ENCODE measurements at regions not wholly inside any gene's neighbourhood (a gene's known extent, or its start where the extent isn't known, plus 50 kb on each side); places are given as distances from the start of the nearest gene placed in this dataset.

GRCh38 chr14:62557416-62557815, 487.8 kb downstream of the KCNH5 start:
- no peak for TF ChIP-seq CTCF (IDR thresholded peaks at IDR 0.05)
- no peak overlapping the region for H3K27ac ChIP-seq
- no peaks in the 10 kb centered on the region for H3K4me1 ChIP-seq
- no peak for ATAC-seq
- H3K27me3 ChIP-seq = no peaks in the 10 kb centered on the region
- DNase-seq = no peak
- H3K9me3 ChIP-seq = no peaks in the 10 kb centered on the region
- H3K4me3 ChIP-seq = no peak overlapping the region
- WGBS (ENCODE audit: insufficient coverage, low coverage, low lambda C conversion rate, missing lambda C conversion rate) = 56% methylated on average over 6 of the region's 6 CpGs
- intact Hi-C loops (cut with DNase I) = no loop called here
- no peaks in the 10 kb centered on the region for H3K36me3 ChIP-seq

GRCh38 chr14:62558451-62558850, 486.8 kb downstream of the KCNH5 start:
- Histone ChIP-seq H3K27me3 (no peaks in the 10 kb centered on the region), H3K4me3 (no peak overlapping the region), H3K27ac (no peak overlapping the region), H3K9me3 (no peaks in the 10 kb centered on the region), H3K36me3 (no peaks in the 10 kb centered on the region), H3K4me1 (no peaks in the 10 kb centered on the region)
- no peak for ATAC-seq
- DNase-seq = no peak
- TF ChIP-seq POLR2A (IDR thresholded peaks at IDR 0.05) (no peak), CTCF (IDR thresholded peaks at IDR 0.05) (no peak)
- intact Hi-C loops (cut with DNase I) = no loop called here
- WGBS (ENCODE audit: insufficient coverage, low coverage, low lambda C conversion rate, missing lambda C conversion rate) = 56% methylated on average over 1 of the region's 1 CpG

GRCh38 chr14:62585247-62585646, 460.0 kb downstream of the KCNH5 start:
- intact Hi-C loops (cut with DNase I) = no loop called here
- H3K36me3 ChIP-seq = no peaks in the 10 kb centered on the region
- no peaks in the 10 kb centered on the region for H3K9me3 ChIP-seq
- H3K4me1 ChIP-seq = no peaks in the 10 kb centered on the region
- DNase-seq (no peak), ATAC-seq (no peak)
- H3K27ac ChIP-seq = no peak overlapping the region
- no peak overlapping the region for H3K4me3 ChIP-seq
- TF ChIP-seq POLR2A (IDR thresholded peaks at IDR 0.05) = no peak
- TF ChIP-seq CTCF (IDR thresholded peaks at IDR 0.05) = no peak
- no peaks in the 10 kb centered on the region for H3K27me3 ChIP-seq
- 45% methylated on average over 2 of the region's 2 CpGs for WGBS (ENCODE audit: insufficient coverage, low coverage, low lambda C conversion rate, missing lambda C conversion rate)

- no peak overlapping the region for H3K27ac ChIP-seq
- DNase-seq (no peak), ATAC-seq (no peak)
- no peaks in the 10 kb centered on the region for H3K9me3 ChIP-seq
- H3K27me3 ChIP-seq = no peaks in the 10 kb centered on the region
- no peak overlapping the region for H3K4me3 ChIP-seq
- intact Hi-C loops (cut with DNase I) = no loop called here
- no peak for TF ChIP-seq POLR2A (IDR thresholded peaks at IDR 0.05)
- TF ChIP-seq CTCF (IDR thresholded peaks at IDR 0.05) = no peak
- H3K36me3 ChIP-seq = no peaks in the 10 kb centered on the region
- 100% methylated on average over 1 of the region's 1 CpG for WGBS (ENCODE audit: insufficient coverage, low coverage, low lambda C conversion rate, missing lambda C conversion rate)
- no peaks in the 10 kb centered on the region for H3K4me1 ChIP-seq
Observed at GRCh38 chr14:62592877-62593276, 452.4 kb downstream of the KCNH5 start.

GRCh38 chr14:62597143-62597542, 448.1 kb downstream of the KCNH5 start:
- Histone ChIP-seq H3K4me1 (no peaks in the 10 kb centered on the region), H3K36me3 (no peaks in the 10 kb centered on the region), H3K27me3 (no peaks in the 10 kb centered on the region), H3K27ac (no peak overlapping the region), H3K4me3 (no peak overlapping the region), H3K9me3 (no peaks in the 10 kb centered on the region)
- ATAC-seq (no peak), DNase-seq (no peak)
- no peak for TF ChIP-seq CTCF (IDR thresholded peaks at IDR 0.05)
- no peak for TF ChIP-seq POLR2A (IDR thresholded peaks at IDR 0.05)
- WGBS (ENCODE audit: insufficient coverage, low coverage, low lambda C conversion rate, missing lambda C conversion rate) = 83% methylated on average over 1 of the region's 1 CpG
- intact Hi-C loops (cut with DNase I) = no loop called here
